ENCODE measurements at regions not wholly inside any gene's neighbourhood (a gene's known extent, or its start where the extent isn't known, plus 50 kb on each side); places are given as distances from the start of the nearest gene placed in this dataset.

DNA sequence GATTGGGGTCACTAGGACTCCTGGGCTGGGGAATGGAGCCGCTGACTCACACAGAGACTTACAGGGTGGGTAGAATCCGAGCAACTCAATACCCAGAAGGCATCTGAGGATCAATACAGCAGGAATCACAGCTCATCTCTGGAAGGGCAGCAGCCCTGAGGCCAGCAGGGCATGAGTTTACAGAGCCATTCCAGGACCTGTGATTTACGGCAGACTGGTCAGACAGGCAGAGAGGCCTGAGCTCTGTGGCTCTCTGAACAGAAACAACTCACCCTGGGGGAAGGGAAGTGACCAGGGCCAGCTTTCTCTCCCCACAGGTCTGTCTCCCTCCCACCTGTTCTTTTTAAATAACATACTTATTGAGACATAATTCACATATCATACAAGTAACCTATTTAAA, 88.2 kb upstream of the CXCL12 start:
- DNase-seq (ENCODE audit: low read depth): no peak
- H3K4me3 ChIP-seq (ENCODE audit: low read depth, low read length): no peak overlapping the region

GRCh38 chr10:44476409-44477045, 91.6 kb upstream of the CXCL12 start:
- DNase-seq (ENCODE audit: low read depth): no peak
- no peak overlapping the region for H3K4me3 ChIP-seq (ENCODE audit: low read depth, low read length)

GRCh38 chr10:44477046-44477425, 92.1 kb upstream of the CXCL12 start:
- no peak for DNase-seq (ENCODE audit: low read depth)
- no peak overlapping the region for H3K4me3 ChIP-seq (ENCODE audit: low read depth, low read length)

DNA sequence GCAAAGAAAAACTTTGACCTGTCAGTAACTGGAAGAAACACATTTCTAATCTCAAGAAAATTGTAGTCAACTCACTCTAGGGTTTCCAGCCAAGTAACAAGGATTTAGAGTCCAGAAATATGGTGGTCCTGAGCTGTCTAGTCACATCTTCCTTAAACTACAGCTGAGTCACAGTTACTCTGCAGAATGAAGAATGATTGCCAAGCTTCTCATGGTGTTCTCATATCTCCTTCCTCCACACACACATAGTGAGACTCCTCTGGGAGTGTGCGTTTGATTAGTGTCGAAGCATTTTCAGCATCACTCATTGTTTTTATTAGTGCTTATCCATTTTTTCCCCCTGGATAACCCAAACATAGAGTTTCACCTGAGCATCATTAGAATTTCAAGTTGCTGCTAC, 93.1 kb upstream of the CXCL12 start:
- no peak overlapping the region for H3K4me3 ChIP-seq (ENCODE audit: low read depth, low read length)
- DNase-seq (ENCODE audit: low read depth): peak; percentile 56

DNA sequence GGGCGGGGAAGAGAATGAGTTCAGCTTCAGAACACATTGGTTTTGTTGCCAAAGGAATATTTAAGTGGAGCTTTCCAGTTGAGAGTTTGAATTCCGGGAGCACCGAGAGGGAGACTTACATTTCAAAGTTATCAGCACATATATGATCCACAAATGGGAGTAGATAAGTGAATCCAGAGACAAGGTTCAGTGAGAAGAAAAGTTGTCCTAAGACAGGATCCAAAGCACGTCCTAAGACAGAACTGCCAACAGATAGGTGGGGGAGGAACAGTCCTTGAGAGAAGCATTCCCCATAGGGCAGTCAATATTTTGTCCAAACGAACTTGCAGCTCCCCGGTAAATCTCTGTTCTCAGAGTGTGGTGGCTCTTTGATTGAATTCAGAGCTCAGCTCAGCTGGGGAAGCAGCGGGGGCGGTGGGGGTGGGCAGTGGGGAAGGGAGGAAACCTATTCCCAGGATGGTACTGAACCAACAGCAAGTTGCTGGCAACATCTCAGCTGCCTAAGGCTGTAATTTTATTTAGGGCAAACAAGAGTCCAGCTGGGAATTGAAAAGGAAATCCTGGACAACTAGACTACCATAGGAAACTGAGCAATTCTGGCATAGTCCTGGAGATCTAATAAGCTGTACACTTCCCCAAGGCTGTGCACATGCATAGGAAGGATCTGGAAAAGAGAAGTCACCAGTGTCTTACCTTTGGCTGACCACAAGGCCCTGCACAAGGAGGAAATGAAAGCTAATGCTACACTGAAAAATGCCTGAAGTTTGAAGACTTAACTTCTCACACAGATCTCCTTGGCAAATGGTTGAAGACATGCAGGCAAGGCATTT, 94.2 kb upstream of the CXCL12 start:
- H3K4me3 ChIP-seq (ENCODE audit: low read depth, low read length): no peak overlapping the region
- no peak for DNase-seq (ENCODE audit: low read depth)

DNA sequence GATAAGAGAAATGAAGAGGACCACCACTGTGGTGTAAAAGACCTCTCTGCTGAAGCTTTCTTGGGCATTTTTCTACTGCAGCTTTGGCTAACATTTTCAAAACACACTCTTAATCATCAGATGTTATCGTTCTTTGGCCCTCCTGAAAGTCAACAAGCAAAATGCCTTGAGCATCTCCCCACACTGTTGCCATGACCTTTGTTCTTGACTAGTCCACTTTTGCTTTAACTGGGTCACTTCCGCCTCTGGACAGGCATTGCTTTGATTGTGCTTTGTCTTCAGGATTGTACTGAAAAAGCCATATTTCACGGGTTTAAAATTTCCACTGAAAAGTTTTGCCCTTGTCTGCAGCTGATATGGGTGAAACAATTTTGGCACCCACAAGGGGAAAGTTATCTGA, 107.8 kb upstream of the CXCL12 start:
- no peak for DNase-seq (ENCODE audit: low read depth)
- no peak overlapping the region for H3K4me3 ChIP-seq (ENCODE audit: low read depth, low read length)

- no peak overlapping the region for H3K4me3 ChIP-seq (ENCODE audit: low read depth, low read length)
- no peak for DNase-seq (ENCODE audit: low read depth)
Observed at GRCh38 chr10:44498222-44498621, 113.3 kb upstream of the CXCL12 start.

DNA sequence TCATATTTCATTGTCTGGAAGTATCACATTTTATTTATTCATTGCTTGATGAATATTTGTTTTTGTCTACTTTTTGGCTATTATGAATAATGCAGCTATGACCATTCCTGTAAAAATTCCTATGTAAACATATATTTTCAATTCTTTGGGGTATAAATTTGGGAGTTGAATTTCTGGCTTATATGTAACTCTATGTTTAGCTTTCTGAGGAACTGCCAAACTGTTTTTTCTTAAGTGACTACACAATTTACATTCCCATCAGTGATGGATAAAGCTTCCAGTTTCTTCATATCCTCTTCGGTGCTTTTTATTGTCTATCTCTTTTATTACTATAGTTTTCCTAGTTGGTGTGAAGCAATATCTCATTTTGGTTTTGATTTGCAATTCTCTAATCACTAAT, 115.6 kb upstream of the CXCL12 start:
- H3K4me3 ChIP-seq (ENCODE audit: low read depth, low read length): no peak overlapping the region
- DNase-seq (ENCODE audit: low read depth): no peak

- DNase-seq (ENCODE audit: low read depth): no peak
- H3K4me3 ChIP-seq (ENCODE audit: low read depth, low read length): no peak overlapping the region
Observed at GRCh38 chr10:44506386-44506785, 121.5 kb upstream of the CXCL12 start.

DNA sequence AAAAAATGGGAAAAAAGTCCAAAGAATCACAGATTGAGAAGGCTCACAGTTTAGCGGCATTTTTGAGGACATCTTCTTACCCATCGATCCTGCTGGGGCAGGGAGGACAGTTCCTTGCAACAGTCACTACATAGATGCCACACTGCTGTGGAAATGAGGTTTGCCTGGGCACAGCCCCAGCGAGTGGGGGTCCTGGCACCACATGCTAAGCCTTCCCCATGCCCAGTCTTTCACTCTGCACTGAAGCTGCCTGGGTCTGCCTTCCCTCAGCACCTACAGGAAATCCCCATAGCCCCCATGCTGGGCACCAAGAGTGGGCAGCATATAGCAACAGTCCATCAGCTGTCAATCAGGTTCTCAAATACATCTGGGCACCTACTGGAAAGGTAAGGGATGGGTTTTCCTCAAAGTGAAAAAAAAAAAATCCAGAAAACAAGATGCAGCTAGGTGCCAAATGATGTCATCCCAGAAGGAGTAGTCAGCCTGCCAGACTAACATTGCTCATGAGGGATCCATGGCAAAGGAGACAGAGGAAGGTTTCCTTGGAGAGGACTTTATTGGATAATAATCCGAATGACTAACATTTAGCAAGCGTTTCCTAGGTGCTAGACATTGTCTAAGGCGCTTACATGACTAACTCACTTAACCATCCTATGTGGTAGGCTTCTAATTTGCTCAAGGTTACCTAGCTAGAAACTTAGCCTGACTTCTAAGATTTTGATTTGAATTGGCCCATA, 125.7 kb upstream of the CXCL12 start:
- H3K4me3 ChIP-seq (ENCODE audit: low read depth, low read length): no peak overlapping the region
- peak; percentile 8 for DNase-seq (ENCODE audit: low read depth)

DNA sequence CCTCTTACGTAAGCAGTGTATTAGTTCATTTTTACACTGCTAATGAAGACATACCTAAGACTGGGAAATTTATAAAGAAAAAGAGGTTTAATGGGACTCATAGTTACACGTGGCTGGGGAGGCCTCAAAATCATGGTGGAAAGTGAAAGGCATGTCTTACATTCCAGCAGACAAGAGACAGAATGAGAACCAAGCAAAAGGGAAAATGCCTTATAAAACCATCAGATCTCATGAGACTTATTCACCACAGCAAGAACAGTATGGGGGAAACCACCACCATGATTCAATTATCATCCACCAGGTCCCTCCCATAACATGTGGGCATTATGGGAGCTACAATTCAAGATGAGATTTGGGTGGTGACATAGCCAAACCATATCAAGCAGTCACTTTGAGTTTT, 126.3 kb upstream of the CXCL12 start:
- no peak for DNase-seq (ENCODE audit: low read depth)
- no peak overlapping the region for H3K4me3 ChIP-seq (ENCODE audit: low read depth, low read length)

- no peak overlapping the region for H3K4me3 ChIP-seq (ENCODE audit: low read depth, low read length)
- DNase-seq (ENCODE audit: low read depth): no peak
Observed at GRCh38 chr10:44511601-44512000, 126.7 kb upstream of the CXCL12 start.

GRCh38 chr10:44512431-44513022, 127.6 kb upstream of the CXCL12 start:
- no peak overlapping the region for H3K4me3 ChIP-seq (ENCODE audit: low read depth, low read length)
- peak; percentile 62 for DNase-seq (ENCODE audit: low read depth)

DNA sequence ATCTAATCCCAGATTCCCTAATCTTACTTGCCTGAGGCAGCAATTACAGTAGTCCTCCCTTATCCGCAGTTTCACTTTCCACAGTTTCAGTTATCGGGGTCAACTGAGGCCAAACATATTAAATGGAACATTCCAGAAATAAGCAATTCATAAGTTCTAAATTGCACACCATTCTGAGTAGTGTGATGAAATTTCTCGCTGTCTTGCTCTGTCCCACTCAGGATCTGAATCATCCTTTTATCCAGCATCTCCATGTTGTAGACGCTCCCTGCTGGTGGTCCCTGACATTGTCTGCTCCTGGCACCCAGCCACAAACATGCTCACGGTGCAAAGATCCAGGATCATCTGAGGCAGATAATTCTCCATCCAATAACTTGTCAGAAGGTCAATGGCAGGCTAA, 128.7 kb upstream of the CXCL12 start:
- H3K4me3 ChIP-seq (ENCODE audit: low read depth, low read length): no peak overlapping the region
- DNase-seq (ENCODE audit: low read depth): peak; percentile 14

- no peak for DNase-seq (ENCODE audit: low read depth)
Observed at GRCh38 chr10:44516891-44517290, 132.0 kb upstream of the CXCL12 start.

DNA sequence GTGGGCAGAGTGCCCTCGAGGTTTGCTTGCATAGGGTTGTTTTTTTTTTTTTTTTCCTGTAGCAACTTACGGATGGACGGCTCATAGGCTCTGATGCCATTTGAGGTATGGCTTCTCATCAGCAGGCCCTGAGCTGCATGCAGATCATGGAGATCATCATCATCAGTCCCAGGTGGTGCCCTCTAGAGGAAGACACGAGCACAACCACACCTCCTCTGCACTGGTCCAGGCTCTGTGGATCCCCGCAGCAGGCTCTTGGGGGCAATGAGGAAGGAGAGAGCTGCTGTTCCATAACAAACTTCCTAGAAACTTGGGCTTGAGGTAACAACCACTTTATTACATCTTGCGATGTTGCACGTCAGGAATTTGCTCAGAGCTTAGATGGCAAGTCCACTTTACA, 132.7 kb upstream of the CXCL12 start:
- DNase-seq (ENCODE audit: low read depth): no peak

More at GRCh38 chr10:44516891-44517290, 132.0 kb upstream of the CXCL12 start:
- no peak overlapping the region for H3K4me3 ChIP-seq (ENCODE audit: low read depth, low read length)

DNA sequence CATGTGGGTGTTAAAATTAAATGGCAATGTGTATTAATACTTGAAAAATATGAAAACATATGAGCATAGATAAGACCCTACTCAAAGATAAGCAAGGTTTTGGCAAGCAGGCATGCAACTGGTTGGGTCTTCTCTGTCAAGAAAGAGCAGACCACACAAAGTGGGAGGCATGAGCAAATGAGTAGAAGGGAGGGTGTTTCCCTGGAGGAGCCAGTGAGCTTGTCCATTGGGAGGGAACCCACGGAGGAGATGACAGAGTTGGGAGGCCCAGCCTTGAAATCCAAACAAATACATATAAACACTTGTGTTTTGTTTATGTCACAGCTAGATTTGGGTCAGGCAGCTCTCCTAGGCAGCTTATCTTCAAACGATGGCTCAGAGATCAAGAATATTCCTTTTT, 134.5 kb upstream of the CXCL12 start:
- DNase-seq (ENCODE audit: low read depth): no peak
- H3K4me3 ChIP-seq (ENCODE audit: low read depth, low read length): no peak overlapping the region

More for the DNA sequence above, 132.7 kb upstream of the CXCL12 start:
- no peak overlapping the region for H3K4me3 ChIP-seq (ENCODE audit: low read depth, low read length)

DNA sequence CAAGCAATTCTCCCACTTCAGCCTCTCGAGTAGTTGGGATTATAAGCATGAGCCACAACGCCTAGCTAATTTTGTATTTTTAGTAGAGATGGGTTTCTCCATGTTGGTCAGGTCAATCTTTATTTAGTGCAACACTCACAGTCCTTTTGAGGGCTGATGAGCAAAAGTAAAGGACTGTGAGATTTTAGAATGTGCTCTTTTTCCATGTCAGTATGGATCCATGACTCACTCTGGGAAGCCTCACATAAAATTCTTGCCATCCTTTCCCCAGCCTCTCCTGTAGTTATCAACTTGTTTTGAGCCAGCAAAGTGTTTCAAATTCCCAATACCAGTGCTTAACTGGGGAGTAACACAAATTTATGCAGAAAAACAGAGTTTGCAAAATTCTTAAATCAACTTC, 135.8 kb upstream of the CXCL12 start:
- no peak overlapping the region for H3K4me3 ChIP-seq (ENCODE audit: low read depth, low read length)
- no peak for DNase-seq (ENCODE audit: low read depth)

GRCh38 chr10:44539178-44539577, 154.3 kb upstream of the CXCL12 start:
- no peak overlapping the region for H3K4me3 ChIP-seq (ENCODE audit: low read depth, low read length)
- no peak for DNase-seq (ENCODE audit: low read depth)

GRCh38 chr10:44552726-44553125, 167.8 kb upstream of the CXCL12 start:
- no peak for DNase-seq (ENCODE audit: low read depth)
- no peak overlapping the region for H3K4me3 ChIP-seq (ENCODE audit: low read depth, low read length)

Data from skeletal muscle cell (primary cell).